ENCODE measurements at regions not wholly inside any gene's neighbourhood (a gene's known extent, or its start where the extent isn't known, plus 50 kb on each side); places are given as distances from the start of the nearest gene placed in this dataset.

DNA sequence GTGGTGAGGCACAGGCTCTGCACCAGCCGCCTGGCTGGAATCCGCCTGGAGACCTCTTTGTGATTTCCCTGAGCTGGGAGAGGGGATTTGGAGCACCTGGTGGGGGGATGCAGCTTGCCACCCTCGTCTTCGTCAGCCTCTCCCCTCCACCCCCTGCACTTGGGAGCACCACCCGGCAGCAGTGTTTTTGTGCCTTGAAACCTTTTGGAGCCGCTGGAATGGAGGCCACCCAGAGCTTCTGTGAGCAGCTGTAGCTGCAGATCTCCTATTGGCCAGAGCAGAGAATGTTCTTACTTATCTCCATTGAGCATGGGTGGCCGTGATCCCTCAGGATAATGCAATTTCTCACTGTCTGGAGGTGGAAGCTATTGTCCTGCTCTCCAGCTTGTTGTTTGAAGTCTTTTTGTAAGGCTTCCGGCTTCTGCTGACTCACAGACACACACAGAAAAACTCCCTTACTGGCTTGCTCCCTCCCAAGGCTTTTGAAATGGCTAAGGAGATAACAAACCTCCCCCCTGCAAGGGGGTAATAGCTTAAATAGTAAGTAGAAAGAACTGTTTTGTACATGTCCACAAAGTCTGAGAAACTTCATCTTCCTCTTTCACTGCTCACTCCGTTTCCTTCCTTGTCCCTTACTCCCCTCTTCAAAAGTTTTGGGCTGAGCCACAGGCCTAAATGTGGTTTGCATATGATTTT, 271.2 kb downstream of the PRL start:
- H3K36me3 ChIP-seq (replicated peaks in 1 of 2; ENCODE audit: control insufficient read depth in 1 of 2, insufficient read depth in 2 of 2, low read length in 1 of 2) = peaks cover 0 to 12% of the 10 kb centered on the region in 2 experiments
- no peak overlapping the region for H3K4me3 ChIP-seq (ENCODE audit: low read depth in 2 of 2, low read length in 1 of 2)
- peak; percentile 37 for TF ChIP-seq JUND (IDR thresholded peaks at IDR 0.05)
- TF ChIP-seq FOSL2 (IDR thresholded peaks at IDR 0.05; ENCODE audit: borderline replicate concordance, low read depth) = peak; percentile 25; the same call in 1 of the 2 replicates
- peak; percentile 22; the same call in 1 of the 2 replicates for TF ChIP-seq MAX (IDR thresholded peaks at IDR 0.05; ENCODE audit: low read depth)
- TF ChIP-seq, protein P1, sequence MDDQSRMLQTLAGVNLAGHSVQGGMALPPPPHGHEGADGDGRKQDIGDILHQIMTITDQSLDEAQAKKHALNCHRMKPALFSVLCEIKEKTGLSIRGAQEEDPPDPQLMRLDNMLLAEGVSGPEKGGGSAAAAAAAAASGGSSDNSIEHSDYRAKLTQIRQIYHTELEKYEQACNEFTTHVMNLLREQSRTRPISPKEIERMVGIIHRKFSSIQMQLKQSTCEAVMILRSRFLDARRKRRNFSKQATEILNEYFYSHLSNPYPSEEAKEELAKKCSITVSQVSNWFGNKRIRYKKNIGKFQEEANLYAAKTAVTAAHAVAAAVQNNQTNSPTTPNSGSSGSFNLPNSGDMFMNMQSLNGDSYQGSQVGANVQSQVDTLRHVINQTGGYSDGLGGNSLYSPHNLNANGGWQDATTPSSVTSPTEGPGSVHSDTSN (IDR thresholded peaks at IDR 0.05) = 0 out of 2 replicates have a peak, but pooled peaks have one; percentile 45
- no peak for TF ChIP-seq USF1 (IDR thresholded peaks at IDR 0.05; ENCODE audit: borderline replicate concordance, low read depth)
- no peak for TF ChIP-seq FOXJ3 (CRISPR knock-in tag; IDR thresholded peaks at IDR 0.05)
- TF ChIP-seq, protein P2, sequence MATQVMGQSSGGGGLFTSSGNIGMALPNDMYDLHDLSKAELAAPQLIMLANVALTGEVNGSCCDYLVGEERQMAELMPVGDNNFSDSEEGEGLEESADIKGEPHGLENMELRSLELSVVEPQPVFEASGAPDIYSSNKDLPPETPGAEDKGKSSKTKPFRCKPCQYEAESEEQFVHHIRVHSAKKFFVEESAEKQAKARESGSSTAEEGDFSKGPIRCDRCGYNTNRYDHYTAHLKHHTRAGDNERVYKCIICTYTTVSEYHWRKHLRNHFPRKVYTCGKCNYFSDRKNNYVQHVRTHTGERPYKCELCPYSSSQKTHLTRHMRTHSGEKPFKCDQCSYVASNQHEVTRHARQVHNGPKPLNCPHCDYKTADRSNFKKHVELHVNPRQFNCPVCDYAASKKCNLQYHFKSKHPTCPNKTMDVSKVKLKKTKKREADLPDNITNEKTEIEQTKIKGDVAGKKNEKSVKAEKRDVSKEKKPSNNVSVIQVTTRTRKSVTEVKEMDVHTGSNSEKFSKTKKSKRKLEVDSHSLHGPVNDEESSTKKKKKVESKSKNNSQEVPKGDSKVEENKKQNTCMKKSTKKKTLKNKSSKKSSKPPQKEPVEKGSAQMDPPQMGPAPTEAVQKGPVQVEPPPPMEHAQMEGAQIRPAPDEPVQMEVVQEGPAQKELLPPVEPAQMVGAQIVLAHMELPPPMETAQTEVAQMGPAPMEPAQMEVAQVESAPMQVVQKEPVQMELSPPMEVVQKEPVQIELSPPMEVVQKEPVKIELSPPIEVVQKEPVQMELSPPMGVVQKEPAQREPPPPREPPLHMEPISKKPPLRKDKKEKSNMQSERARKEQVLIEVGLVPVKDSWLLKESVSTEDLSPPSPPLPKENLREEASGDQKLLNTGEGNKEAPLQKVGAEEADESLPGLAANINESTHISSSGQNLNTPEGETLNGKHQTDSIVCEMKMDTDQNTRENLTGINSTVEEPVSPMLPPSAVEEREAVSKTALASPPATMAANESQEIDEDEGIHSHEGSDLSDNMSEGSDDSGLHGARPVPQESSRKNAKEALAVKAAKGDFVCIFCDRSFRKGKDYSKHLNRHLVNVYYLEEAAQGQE (IDR thresholded peaks at IDR 0.05; ENCODE audit: low read depth, low read length) = 0 out of 2 replicates have a peak, but pooled peaks have one; percentile 36
- TF ChIP-seq TAF1 (IDR thresholded peaks at IDR 0.05; ENCODE audit: borderline replicate concordance, low read depth, low read length) = no peak
- no peak for TF ChIP-seq IRF3 (IDR thresholded peaks at IDR 0.05; ENCODE audit: low read depth, low read length)
- no peaks in the 10 kb centered on the region for H4K20me1 ChIP-seq (ENCODE audit: insufficient read depth)
- H3K9me3 ChIP-seq = no peaks in the 10 kb centered on the region
- H3K27ac ChIP-seq (ENCODE audit: low read depth in 2 of 2, low read length in 1 of 2) = peak overlapping the region; percentile 69 to 76
- H3K9me2 ChIP-seq = no peaks in the 10 kb centered on the region
- H3K4me2 ChIP-seq = peak overlapping the region; percentile 55
- no peaks in the 10 kb centered on the region for H3K79me2 ChIP-seq (ENCODE audit: insufficient read depth)
- no peaks in the 10 kb centered on the region for H3K27me3 ChIP-seq (ENCODE audit: insufficient read depth)
- peak; percentile 16 for DNase-seq
- peaks cover 8 to 15% of the 10 kb centered on the region in 2 experiments for H3K4me1 ChIP-seq (ENCODE audit: control insufficient read depth in 1 of 2, insufficient read depth in 2 of 2, low read depth in 1 of 2, low read length in 1 of 2)
- ChIA-PET POLR2A (no interaction called here), CTCF (interaction anchor here (1.0 to 1.3 kb wide), 2 partner anchors 9 to 19 kb away, joined by 3 to 4 read pairs; no protein-coding TSS in a partner anchor)
- peaks cover 13% of the 10 kb centered on the region for H3F3A ChIP-seq (replicated peaks; ENCODE audit: insufficient read depth)
- WGBS (ENCODE audit: low lambda C conversion rate) = 47% methylated on average over 9 of the region's 9 CpGs
- H3K9ac ChIP-seq = peak overlapping the region; percentile 18; the same call in 1 of the 2 replicates
- H2AFZ ChIP-seq (ENCODE audit: low read depth) = peak overlapping the region; percentile 71
